HG02759 (cell line): ENCODE measurements at regions not wholly inside any gene's neighbourhood (a gene's known extent, or its start where the extent isn't known, plus 50 kb on each side); places are given as distances from the start of the nearest gene placed in this dataset.
"Not testable (repeated sequence)": the region's sequence is repeated elsewhere in the genome, so short reads cannot be mapped to it uniquely, and the experiment has no call there.

Experiments
- ATAC-seq: cut with Tn5 transposase; IDR thresholded peaks from one replicate; pipeline ENCODE4 v1.9.1; 2021; ENCODE audit warnings: mild to moderate bottlenecking, moderate library complexity; ENCODE audit not compliant: unreplicated experiment

- peak; percentile 45 for ATAC-seq
Observed at GRCh38 chrX:96182366-96182765, 502.3 kb upstream of the DIAPH2 start.

DNA sequence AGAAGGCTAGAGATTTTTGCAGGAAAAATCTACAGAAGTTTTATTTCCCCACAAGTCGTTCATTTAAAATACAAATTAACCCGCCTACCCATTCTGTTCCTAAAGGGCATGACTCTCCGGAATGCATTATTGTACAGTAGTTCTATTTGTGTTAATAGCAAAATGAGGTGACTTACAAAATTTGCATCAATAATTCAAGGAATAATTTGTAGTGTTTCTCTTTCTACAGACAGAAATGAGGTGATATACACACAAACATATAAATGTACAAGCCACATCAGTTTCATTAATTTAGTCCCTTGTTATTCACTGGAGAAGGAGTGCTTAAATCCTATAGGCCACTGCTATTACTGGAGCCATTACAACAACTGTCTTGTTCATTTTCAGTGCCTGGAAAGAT, 501.3 kb upstream of the DIAPH2 start:
- no peak for ATAC-seq

GRCh38 chrX:96183843-96184242, 500.8 kb upstream of the DIAPH2 start:
- no peak for ATAC-seq

- no peak for ATAC-seq
Observed at GRCh38 chrX:96204928-96205327, 479.7 kb upstream of the DIAPH2 start.

DNA sequence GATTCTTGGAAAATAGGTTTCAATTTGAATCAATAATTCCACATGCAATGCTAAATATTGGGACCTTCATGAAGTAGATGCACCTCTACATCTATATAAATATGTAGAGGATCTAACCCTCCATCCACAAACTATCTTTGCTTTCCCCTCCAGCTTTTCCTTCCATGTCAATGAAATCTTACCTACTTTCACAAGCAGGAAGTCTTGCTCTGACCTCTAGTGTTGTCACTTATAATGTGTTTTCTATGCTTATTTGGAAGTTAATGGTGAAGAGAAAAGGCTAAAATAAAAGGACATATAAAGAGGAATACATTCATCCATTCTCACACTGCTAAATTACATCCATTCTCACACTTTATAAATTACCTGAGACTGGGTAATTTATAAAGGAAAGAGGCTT, 472.7 kb upstream of the DIAPH2 start:
- no peak for ATAC-seq

DNA sequence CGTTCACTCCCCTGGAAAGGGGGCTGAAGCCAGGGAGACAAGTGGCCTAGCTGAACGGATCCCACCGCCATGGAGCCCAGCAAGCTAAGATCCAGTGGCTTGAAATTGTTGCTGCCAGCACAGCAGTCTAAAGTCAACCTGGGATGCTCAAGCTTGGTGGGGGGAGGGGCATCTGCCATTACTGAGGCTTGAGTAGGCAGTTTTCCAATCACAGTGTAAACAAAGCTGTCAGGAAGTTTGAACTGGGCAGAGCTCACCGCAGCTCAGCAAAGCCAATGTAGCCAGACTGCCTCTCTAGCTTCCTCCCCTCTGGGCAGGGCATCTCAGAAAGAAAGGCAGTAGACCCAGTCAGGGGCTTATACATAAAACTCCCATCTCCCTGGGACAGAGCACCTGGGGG, 470.0 kb upstream of the DIAPH2 start:
- ATAC-seq: not testable (repeated sequence)

- no peak for ATAC-seq
Observed at GRCh38 chrX:96224279-96224678, 460.4 kb upstream of the DIAPH2 start.

GRCh38 chrX:96244955-96245354, 439.7 kb upstream of the DIAPH2 start:
- no peak for ATAC-seq

- ATAC-seq: no peak
Observed at GRCh38 chrX:96246436-96246835, 438.2 kb upstream of the DIAPH2 start.
